Epithelial cell of proximal tubule (primary cell): ENCODE measurements at regions not wholly inside any gene's neighbourhood (a gene's known extent, or its start where the extent isn't known, plus 50 kb on each side); places are given as distances from the start of the nearest gene placed in this dataset.

ENCODE experiments used
- DNase-seq: peaks from one replicate; pipeline ENCODE4 v3.0.0-alpha.2; 2011; ENCODE audit warnings: low read depth
- H3K4me3 ChIP-seq: 2 replicates; pipeline ENCODE4 v1.5.1; 2011; ENCODE audit warnings: low read depth, mild to moderate bottlenecking, low read length
- CTCF ChIP-seq: conservative IDR thresholded peaks from 2 replicates; pipeline ENCODE4 v1.5.1; 2012; ENCODE audit warnings: low read depth, mild to moderate bottlenecking, low read length

DNA sequence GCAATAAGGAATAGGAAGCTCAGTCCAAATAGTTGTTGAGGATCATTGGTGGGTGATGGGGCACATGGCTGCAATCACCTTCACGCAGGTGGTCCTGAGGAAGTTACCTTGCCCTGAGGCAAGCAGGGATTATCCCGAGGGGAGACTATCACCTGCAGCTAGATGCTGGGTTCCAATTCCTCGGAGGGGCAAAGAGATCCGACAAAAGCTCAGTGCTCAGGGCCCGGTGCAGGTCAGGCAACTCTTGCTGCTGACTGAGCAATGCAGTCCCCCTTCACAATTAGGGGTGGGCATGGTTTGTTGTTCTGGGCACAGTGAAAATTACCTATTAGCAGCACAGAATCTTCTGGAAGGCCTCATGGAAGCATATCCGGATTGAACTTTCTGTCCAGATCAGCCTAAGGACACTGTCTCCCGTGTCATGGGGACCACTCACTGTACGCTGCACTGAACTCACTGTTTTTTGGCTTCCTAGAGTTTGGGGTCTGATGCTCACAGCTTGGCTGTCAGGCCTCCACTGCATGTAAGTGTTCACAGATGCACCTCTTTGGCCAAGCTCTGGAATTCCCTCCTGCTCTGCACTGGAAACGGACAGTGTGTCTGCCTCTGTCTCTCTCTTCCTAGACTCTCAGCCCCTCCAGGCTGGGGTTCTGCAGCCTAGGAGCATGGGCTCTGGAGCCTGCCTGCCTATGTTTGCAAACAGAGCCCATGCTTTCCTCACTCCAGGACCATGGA lies 372.7 kb downstream of the ZNF536 start:
- no peak for TF ChIP-seq CTCF
- no peak for DNase-seq
- no peak overlapping the region for H3K4me3 ChIP-seq

DNA sequence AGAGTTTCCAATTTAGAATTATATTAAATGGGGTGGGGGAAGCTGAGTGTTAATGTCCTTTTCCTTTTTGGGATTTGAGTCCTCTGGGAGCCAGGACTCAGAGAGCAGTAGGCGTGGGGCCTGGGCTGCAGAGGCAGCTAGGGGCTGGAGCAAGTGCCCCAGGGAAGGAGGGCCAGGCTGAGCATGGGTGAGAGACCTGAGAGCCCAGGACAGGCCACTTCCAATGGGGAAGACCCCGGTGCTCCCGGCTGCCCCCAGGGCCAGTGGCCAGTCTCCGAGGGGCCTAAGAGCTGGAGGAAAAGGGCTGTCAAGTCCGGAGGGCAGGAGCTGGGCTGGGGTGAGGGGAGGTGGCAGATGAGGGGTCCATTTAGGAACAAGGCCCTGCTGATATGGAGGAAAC lies 371.5 kb downstream of the ZNF536 start:
- no peak for TF ChIP-seq CTCF
- H3K4me3 ChIP-seq = no peak overlapping the region
- DNase-seq = no peak

DNA sequence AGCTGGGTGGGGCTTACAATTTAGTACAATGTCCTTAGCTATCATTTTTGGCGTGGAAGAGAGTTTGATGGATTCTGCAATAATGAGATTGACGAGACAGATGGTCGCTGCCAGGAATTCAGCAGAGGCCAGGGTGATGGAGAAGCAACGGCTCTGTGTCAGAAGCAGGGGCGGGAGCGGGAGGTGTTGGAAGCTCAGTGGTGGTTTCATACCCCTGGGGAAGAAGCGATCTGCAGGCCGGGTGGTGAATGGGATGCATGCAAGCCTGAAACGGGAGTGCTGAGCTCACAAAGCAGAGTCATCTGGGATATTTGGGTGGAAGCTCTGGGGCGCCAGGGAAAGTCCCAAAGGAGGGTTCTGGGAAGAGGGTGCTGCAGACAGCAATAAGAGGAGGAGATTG lies 370.8 kb downstream of the ZNF536 start:
- TF ChIP-seq CTCF = no peak
- H3K4me3 ChIP-seq = no peak overlapping the region
- DNase-seq = no peak

DNA sequence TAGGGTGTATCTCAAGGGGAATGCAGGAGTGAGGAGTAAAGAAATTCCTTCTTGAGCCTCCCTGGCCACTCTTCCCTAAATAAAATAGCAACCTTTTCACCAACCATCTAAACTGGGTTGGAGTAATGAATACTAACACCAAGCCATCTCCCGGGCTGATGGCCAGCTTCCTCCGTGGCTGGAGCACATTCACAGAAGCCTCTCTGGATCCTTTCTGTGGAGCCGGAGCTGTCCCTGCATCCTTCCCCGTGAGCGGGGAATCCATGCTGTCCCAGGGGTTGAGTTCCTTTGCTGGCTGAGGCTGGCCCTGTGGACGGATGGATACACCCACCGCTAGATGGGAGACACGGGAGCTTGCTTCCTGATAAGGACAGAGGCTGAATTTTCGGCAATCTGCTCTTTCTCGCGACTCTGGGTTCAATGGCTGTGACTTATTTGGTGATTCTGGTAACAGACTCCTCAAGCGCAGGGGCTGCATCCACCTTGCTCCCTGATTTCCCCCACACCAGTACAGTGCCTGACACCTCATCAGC lies 370.3 kb downstream of the ZNF536 start:
- H3K4me3 ChIP-seq = no peak overlapping the region
- DNase-seq = no peak
- no peak for TF ChIP-seq CTCF

GRCh38 chr19:30741566-30741965 lies 369.4 kb downstream of the ZNF536 start:
- TF ChIP-seq CTCF = no peak
- H3K4me3 ChIP-seq = no peak overlapping the region
- no peak for DNase-seq

DNA sequence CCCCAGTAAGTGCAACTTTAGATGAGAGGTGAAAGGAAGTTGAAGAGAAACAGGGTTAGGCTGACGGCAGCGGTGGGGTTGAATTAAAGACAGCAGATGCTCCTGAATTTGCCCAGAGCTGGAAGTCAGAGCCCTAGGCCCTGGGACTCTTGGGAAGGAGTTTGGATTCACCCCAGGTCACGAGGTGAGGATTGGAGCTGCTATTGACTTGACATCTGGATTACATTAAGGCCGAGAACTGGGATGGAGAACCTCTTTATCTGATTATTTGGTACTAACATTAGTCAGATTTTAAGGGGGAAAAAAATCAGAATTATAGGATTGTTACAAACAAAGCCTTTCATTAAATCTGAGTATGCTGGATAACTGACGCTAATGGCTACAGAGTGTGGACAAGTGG lies 367.2 kb downstream of the ZNF536 start:
- TF ChIP-seq CTCF = no peak
- no peak overlapping the region for H3K4me3 ChIP-seq
- no peak for DNase-seq

DNA sequence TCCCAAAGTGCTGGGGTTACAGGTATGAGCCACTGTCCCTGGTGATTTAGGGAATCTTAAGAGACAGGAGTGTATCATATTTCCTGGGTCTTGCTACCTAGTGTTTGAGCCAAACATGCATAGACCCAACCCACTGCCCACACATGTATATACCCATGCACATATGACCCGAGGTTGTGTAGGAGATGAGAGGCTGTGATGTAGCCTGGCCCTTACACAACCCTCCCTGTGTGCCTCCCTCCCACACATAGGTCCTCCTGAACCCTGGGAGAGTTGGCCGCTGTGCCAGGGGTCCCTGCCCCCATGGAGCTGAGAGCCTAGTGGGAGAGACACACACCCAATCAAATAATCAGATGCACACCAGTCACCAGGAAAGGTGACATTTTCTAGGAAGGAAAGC lies 365.9 kb downstream of the ZNF536 start:
- no peak for DNase-seq
- no peak for TF ChIP-seq CTCF
- H3K4me3 ChIP-seq = no peak overlapping the region
